ENCODE measurements at regions not wholly inside any gene's neighbourhood (a gene's known extent, or its start where the extent isn't known, plus 50 kb on each side); places are given as distances from the start of the nearest gene placed in this dataset.

DNA sequence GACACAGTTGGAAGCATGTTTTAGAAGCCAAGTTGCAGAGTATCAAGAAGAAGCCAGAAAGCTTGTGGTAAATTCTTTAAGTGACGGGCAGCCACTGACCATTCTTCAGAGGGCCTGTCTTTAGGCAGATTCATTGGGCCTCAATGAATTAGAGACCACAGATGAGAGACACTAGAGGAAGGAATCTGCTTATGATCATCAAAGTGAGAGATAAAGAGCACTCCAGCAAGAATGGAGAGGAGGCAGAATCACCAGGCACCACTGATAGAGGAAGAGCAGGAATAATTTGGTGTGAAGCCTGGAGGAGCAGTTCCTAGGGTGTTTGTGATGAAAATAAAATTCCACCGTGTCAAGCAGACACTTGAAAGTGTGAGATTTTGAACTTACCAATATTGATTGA, 365.9 kb upstream of the SLC30A5 start:
- TF ChIP-seq, protein P1, sequence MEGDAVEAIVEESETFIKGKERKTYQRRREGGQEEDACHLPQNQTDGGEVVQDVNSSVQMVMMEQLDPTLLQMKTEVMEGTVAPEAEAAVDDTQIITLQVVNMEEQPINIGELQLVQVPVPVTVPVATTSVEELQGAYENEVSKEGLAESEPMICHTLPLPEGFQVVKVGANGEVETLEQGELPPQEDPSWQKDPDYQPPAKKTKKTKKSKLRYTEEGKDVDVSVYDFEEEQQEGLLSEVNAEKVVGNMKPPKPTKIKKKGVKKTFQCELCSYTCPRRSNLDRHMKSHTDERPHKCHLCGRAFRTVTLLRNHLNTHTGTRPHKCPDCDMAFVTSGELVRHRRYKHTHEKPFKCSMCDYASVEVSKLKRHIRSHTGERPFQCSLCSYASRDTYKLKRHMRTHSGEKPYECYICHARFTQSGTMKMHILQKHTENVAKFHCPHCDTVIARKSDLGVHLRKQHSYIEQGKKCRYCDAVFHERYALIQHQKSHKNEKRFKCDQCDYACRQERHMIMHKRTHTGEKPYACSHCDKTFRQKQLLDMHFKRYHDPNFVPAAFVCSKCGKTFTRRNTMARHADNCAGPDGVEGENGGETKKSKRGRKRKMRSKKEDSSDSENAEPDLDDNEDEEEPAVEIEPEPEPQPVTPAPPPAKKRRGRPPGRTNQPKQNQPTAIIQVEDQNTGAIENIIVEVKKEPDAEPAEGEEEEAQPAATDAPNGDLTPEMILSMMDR (conservative IDR thresholded peaks at IDR 0.05 in 1 of 2, IDR thresholded peaks at IDR 0.05 in 1 of 2; ENCODE audit: extremely low read depth in 1 of 2, insufficient read depth in 1 of 2, low read depth in 1 of 2, low read length in 2 of 2): no peak
- TF ChIP-seq EZH2 (IDR thresholded peaks at IDR 0.05; ENCODE audit: borderline replicate concordance, low read length): no peak
